ENCODE measurements at regions not wholly inside any gene's neighbourhood (a gene's known extent, or its start where the extent isn't known, plus 50 kb on each side); places are given as distances from the start of the nearest gene placed in this dataset.

GRCh38 chr13:21812192-21812626, 141.3 kb downstream of the FGF9 start:
- TF ChIP-seq CTCF (conservative IDR thresholded peaks at IDR 0.05): no peak
- no peak for TF ChIP-seq EZH2 (IDR thresholded peaks at IDR 0.05; ENCODE audit: low read depth)
